Activated CD4-positive, alpha-beta T cell treated with anti-CD3 and anti-CD28 coated beads, Interleukin-2, amount 10 ng/mL, durations not matched to agents 24 days and 14 days (primary cell): ENCODE measurements at regions not wholly inside any gene's neighbourhood (a gene's known extent, or its start where the extent isn't known, plus 50 kb on each side); places are given as distances from the start of the nearest gene placed in this dataset.
"Not testable (repeated sequence)": the region's sequence is repeated elsewhere in the genome, so short reads cannot be mapped to it uniquely, and the experiment has no call there.

Source experiments
- DNase-seq: peaks from one replicate; pipeline ENCODE4 v3.0.0; 2022
- H3K27ac Mint-ChIP-seq: one replicate; pipeline ENCODE4 v1.8.0; 2022; ENCODE audit warnings: mild to moderate bottlenecking, mixed read lengths
- H3K27me3 Mint-ChIP-seq: one replicate; pipeline ENCODE4 v1.8.0; 2022; ENCODE audit warnings: mixed read lengths
- H3K36me3 Mint-ChIP-seq: one replicate; pipeline ENCODE4 v1.8.0; 2022; ENCODE audit warnings: low read depth, mild to moderate bottlenecking, mixed read lengths
- H3K4me1 Mint-ChIP-seq: one replicate; pipeline ENCODE4 v1.8.0; 2021; ENCODE audit warnings: mixed read lengths
- H3K4me3 Mint-ChIP-seq: one replicate; pipeline ENCODE4 v1.8.0; 2022; ENCODE audit warnings: mild to moderate bottlenecking, moderate library complexity, mixed read lengths
- H3K9me3 Mint-ChIP-seq: one replicate; pipeline ENCODE4 v1.8.0; 2021; ENCODE audit warnings: mixed read lengths
- intact Hi-C: fragments of 100-400 bp; cut with micrococcal nuclease; formaldehyde crosslinking; loops from one replicate; pipeline ENCODE4 v1.15.1; 2023

DNA sequence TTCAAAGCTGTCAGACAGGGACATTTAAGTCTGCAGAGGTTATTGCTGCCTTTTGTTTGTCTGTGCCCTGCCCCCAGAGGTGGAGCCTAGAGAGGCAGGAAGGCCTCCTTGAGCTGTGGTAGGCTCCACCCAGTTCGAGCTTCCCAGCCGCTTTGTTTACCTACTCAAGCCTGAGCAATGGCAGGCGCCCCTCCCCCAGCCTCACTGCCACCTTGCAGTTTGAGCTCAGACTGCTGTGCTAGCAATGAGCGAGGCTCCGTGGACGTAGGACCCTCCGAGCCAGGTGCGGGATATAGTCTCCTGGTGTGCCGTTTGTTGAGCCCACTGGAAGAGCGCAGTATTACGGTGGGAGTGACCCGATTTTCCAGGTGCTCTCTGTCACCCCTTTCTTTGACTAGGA lies 1193.9 kb downstream of the FAM181B start:
- H3K27me3 Mint-ChIP-seq, H3K36me3 Mint-ChIP-seq, DNase-seq, H3K9me3 Mint-ChIP-seq, H3K27ac Mint-ChIP-seq, intact Hi-C loops, H3K4me3 Mint-ChIP-seq, H3K4me1 Mint-ChIP-seq: not testable (repeated sequence)

DNA sequence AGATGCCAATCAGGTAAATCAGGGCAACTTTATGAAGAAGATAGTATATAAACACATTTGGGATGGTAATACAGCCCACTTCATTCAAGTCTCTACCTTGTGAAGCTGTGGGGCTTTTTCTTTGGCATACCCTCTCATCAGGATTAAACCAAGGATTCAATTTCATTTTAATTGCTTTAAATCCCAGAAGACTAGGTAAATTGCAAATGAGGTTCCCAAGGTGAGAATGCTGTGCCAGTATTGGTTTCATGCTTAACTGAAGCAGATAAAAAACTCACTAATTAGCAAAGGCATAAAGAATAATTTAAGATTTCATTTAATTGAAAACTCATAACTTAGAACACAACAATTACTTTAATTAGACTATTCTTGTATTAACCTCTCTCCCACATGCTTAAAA lies 1218.1 kb downstream of the FAM181B start:
- H3K27ac Mint-ChIP-seq, result no peak overlapping the region
- H3K27me3 Mint-ChIP-seq, result no peaks in the 10 kb centered on the region
- DNase-seq, result no peak
- intact Hi-C loops, result no loop called here
- no peak overlapping the region for H3K4me3 Mint-ChIP-seq
- no peaks in the 10 kb centered on the region for H3K9me3 Mint-ChIP-seq
- no peaks in the 10 kb centered on the region for H3K36me3 Mint-ChIP-seq
- no peaks in the 10 kb centered on the region for H3K4me1 Mint-ChIP-seq

DNA sequence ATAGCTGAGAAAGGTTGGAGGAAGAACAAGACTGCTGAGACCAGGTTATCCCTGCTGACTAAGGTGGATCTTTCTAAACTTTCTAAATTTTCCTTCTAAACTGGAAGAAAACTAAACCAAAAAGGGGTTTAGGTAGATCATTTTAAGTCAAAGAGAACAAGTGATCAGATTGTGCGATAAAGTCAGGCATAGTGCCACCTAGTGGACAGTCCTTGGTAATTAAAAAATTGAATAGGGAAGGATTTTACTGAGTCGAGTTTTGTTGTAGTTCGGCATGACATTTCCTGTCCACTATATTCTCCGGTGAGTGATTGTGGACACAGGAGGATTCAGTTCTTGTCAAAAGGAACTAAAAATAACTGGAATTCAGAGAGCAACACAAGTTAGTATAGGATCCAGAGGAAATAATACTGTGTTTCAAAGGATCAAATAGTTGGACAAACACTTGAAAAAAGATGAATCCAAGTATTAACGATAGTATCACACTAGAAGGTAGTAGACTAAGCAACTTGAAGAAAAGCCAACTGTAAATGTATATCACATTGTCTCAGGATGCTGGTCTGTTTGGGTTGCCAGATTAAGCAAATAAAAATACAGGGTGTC lies 1236.4 kb downstream of the FAM181B start:
- intact Hi-C loops, result no loop called here
- Mint-ChIP-seq H3K36me3 (no peaks in the 10 kb centered on the region), H3K4me1 (peaks cover 2% of the 10 kb centered on the region), H3K27ac (no peak overlapping the region), H3K9me3 (peaks cover 4% of the 10 kb centered on the region), H3K27me3 (no peaks in the 10 kb centered on the region), H3K4me3 (no peak overlapping the region)
- DNase-seq, result peak; percentile 69

DNA sequence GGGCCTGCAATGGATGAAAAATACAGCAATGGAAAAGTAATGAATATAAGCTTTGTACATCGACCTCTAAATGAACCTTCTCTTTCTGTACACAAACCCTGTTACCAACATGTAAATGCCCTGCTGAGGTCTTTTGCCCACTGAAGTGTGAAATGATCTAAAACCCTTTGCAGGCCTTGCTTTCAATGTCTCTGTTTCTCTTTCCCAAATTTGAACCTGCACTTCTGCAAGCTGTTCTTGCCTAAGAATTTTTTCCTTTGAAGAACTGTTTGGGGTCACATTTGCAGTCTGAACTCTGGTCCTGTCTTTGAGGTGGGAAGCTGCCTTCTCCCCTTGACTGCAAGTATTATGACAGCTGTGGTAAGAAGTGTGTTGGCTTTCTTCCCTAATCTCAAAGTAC lies 1237.1 kb downstream of the FAM181B start:
- intact Hi-C loops, result no loop called here
- H3K9me3 Mint-ChIP-seq, result no peaks in the 10 kb centered on the region
- no peaks in the 10 kb centered on the region for H3K36me3 Mint-ChIP-seq
- H3K4me3 Mint-ChIP-seq, result no peak overlapping the region
- DNase-seq, result no peak
- no peak overlapping the region for H3K27ac Mint-ChIP-seq
- no peaks in the 10 kb centered on the region for H3K27me3 Mint-ChIP-seq
- H3K4me1 Mint-ChIP-seq, result peaks cover 2% of the 10 kb centered on the region

- intact Hi-C loops, result no loop called here
- Mint-ChIP-seq H3K4me1 (peaks cover 2% of the 10 kb centered on the region), H3K27me3 (no peaks in the 10 kb centered on the region), H3K36me3 (no peaks in the 10 kb centered on the region), H3K9me3 (no peaks in the 10 kb centered on the region), H3K27ac (no peak overlapping the region), H3K4me3 (no peak overlapping the region)
- no peak for DNase-seq
Measured at GRCh38 chr11:81495699-81496292, 1237.9 kb downstream of the FAM181B start.

GRCh38 chr11:81494431-81494830 lies 1239.2 kb downstream of the FAM181B start:
- Mint-ChIP-seq H3K9me3 (no peaks in the 10 kb centered on the region), H3K4me1 (peaks cover 2% of the 10 kb centered on the region), H3K27ac (no peak overlapping the region), H3K36me3 (no peaks in the 10 kb centered on the region), H3K27me3 (no peaks in the 10 kb centered on the region), H3K4me3 (no peak overlapping the region)
- no peak for DNase-seq
- intact Hi-C loops, result no loop called here

GRCh38 chr11:81492923-81493445 lies 1240.7 kb downstream of the FAM181B start:
- H3K27ac Mint-ChIP-seq, result no peak overlapping the region
- intact Hi-C loops, result no loop called here
- DNase-seq, result no peak
- H3K36me3 Mint-ChIP-seq, result no peaks in the 10 kb centered on the region
- H3K9me3 Mint-ChIP-seq, result no peaks in the 10 kb centered on the region
- H3K4me1 Mint-ChIP-seq, result peaks cover 2% of the 10 kb centered on the region
- H3K4me3 Mint-ChIP-seq, result no peak overlapping the region
- H3K27me3 Mint-ChIP-seq, result no peaks in the 10 kb centered on the region

DNA sequence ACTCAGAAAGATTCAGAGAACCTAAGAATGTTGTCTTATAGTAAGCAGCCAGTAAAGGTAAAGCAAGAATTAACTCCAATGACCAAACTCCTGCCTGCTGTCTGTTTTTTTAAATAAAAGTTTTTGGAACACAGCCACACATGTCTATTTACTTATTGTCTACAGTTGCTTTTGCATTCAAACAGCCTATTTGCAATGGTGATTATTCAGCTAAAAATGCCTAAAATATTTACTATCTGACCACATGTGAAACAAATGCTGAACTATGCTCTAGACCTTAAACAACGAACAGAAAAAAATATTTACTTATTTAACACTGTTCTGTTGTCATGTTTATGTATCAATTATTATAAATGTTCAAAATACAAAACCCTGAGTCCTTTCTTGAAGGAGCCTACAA lies 1246.6 kb downstream of the FAM181B start:
- no peak for DNase-seq
- Mint-ChIP-seq H3K27ac (no peak overlapping the region), H3K4me3 (no peak overlapping the region), H3K27me3 (no peaks in the 10 kb centered on the region), H3K36me3 (no peaks in the 10 kb centered on the region), H3K9me3 (no peaks in the 10 kb centered on the region), H3K4me1 (no peaks in the 10 kb centered on the region)
- intact Hi-C loops, result no loop called here

DNA sequence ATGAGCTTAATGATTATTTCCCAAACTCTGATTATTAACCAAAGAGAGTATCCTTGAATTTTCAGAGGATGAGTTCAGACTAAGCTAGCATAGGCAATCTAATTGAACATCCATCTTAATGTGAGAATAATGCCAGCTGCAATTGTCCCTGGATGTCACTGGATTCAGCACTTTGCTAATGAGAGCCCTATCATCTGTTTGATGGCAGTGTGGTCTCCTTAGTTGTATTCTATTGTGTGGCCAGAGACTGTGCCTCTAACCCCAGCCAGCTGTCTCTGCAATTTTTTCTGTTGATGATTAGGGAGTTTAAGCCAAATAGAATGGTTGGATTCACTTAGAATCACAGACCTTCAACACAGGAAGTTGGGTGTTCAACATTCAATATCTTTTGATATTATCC lies 1249.5 kb downstream of the FAM181B start:
- Mint-ChIP-seq H3K9me3 (no peaks in the 10 kb centered on the region), H3K4me3 (no peak overlapping the region), H3K27ac (no peak overlapping the region), H3K4me1 (no peaks in the 10 kb centered on the region), H3K36me3 (no peaks in the 10 kb centered on the region), H3K27me3 (no peaks in the 10 kb centered on the region)
- no peak for DNase-seq
- intact Hi-C loops, result no loop called here

- H3K9me3 Mint-ChIP-seq, result no peaks in the 10 kb centered on the region
- H3K27me3 Mint-ChIP-seq, result no peaks in the 10 kb centered on the region
- no peak overlapping the region for H3K4me3 Mint-ChIP-seq
- H3K4me1 Mint-ChIP-seq, result no peaks in the 10 kb centered on the region
- no peaks in the 10 kb centered on the region for H3K36me3 Mint-ChIP-seq
- no peak for DNase-seq
- H3K27ac Mint-ChIP-seq, result no peak overlapping the region
- intact Hi-C loops, result no loop called here
Measured at GRCh38 chr11:81477277-81477676, 1256.4 kb downstream of the FAM181B start.

DNA sequence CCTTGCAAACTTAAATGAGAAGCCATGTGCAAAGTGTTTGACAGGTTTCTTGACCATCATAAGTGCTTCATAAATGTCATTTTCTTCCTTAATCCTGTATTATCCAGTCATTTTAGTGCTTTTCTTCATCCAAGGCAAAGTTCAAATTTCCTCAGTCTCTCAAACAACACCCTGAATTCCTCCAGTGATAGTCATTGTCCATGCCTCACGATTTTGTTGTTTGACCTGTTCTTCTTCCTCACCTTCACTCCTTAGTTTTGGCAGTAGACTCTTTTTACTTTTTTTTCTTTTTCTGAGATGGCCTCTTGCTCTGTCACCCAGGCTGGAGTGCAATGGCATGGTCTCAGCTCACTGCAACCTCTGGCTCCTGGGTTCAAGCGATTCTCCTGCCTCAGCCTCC lies 1257.3 kb downstream of the FAM181B start:
- no peak overlapping the region for H3K27ac Mint-ChIP-seq
- H3K36me3 Mint-ChIP-seq, result no peaks in the 10 kb centered on the region
- H3K4me1 Mint-ChIP-seq, result no peaks in the 10 kb centered on the region
- H3K27me3 Mint-ChIP-seq, result no peaks in the 10 kb centered on the region
- no peak overlapping the region for H3K4me3 Mint-ChIP-seq
- no peak for DNase-seq
- intact Hi-C loops, result no loop called here
- no peaks in the 10 kb centered on the region for H3K9me3 Mint-ChIP-seq

GRCh38 chr11:81472646-81473045 lies 1261.0 kb downstream of the FAM181B start:
- no peaks in the 10 kb centered on the region for H3K9me3 Mint-ChIP-seq
- H3K27me3 Mint-ChIP-seq, result no peaks in the 10 kb centered on the region
- H3K27ac Mint-ChIP-seq, result no peak overlapping the region
- no peak for DNase-seq
- H3K36me3 Mint-ChIP-seq, result no peaks in the 10 kb centered on the region
- H3K4me1 Mint-ChIP-seq, result no peaks in the 10 kb centered on the region
- intact Hi-C loops, result no loop called here
- H3K4me3 Mint-ChIP-seq, result no peak overlapping the region

DNA sequence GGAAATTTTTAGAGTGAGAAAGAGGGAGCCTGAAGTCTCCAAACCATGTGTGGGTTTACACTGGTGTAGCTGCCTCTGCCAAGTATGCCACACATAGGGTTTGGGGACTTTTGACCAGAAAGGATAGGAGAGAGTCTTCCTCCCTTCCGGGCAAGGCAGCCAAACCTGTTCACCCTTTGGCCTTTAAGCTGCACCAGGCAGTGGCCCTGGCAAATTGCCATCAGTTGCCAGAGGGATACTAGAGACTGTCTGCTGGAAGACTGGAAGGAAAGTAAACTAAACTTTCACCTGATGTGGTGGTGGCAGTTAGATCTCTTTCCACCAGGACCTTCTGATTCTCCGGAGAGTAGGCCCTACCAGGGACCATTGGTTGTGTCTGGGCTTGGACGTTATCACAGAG lies 1263.2 kb downstream of the FAM181B start:
- intact Hi-C loops, result no loop called here
- DNase-seq, result no peak
- no peaks in the 10 kb centered on the region for H3K4me1 Mint-ChIP-seq
- no peaks in the 10 kb centered on the region for H3K9me3 Mint-ChIP-seq
- no peak overlapping the region for H3K4me3 Mint-ChIP-seq
- H3K27me3 Mint-ChIP-seq, result no peaks in the 10 kb centered on the region
- H3K27ac Mint-ChIP-seq, result no peak overlapping the region
- H3K36me3 Mint-ChIP-seq, result no peaks in the 10 kb centered on the region

DNA sequence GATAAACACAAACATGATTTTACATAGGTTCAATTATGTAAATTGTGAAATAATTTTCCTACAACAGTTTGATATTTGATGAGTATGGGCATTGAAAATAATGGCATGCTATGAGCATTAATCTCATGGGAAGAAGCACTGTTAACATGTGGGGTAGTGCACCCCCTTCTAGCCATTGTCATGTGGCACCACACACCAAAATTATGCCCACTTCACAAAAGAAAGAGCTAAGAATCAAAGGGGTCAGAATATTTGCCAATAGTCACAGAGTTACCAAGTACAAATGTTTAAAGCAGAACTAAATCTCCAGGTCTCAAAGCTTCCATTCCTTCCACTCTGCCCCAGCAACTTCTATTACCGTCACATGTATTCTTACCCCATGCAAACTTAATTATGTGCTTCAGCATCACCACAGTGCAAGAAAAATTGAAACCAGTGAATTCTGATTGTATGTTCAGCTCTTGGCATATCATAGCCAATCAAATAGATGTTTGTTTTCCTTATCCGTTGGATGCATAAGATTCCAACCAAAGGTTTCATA lies 1273.8 kb downstream of the FAM181B start:
- Mint-ChIP-seq H3K36me3 (no peaks in the 10 kb centered on the region), H3K4me3 (no peak overlapping the region), H3K27me3 (no peaks in the 10 kb centered on the region), H3K27ac (no peak overlapping the region), H3K4me1 (no peaks in the 10 kb centered on the region), H3K9me3 (no peaks in the 10 kb centered on the region)
- DNase-seq, result no peak
- intact Hi-C loops, result no loop called here
